GM12892 (cell line): ENCODE measurements at regions not wholly inside any gene's neighbourhood (a gene's known extent, or its start where the extent isn't known, plus 50 kb on each side); places are given as distances from the start of the nearest gene placed in this dataset.

ENCODE experiments used
- POLR2A ChIP-seq: IDR thresholded peaks from 2 replicates; pipeline ENCODE4 v1.6.1; 2011; ENCODE audit warnings: low read depth, low read length, control low read depth
- TAF1 ChIP-seq: IDR thresholded peaks from 2 replicates; pipeline ENCODE4 v1.6.1; 2011; ENCODE audit warnings: low read depth, mild to moderate bottlenecking, control low read depth, low read length, borderline replicate concordance

- TF ChIP-seq POLR2A (no peak), TAF1 (no peak)
Measured at GRCh38 chr12:62044450-62045135, 215.6 kb upstream of the USP15 start.
